ENCODE measurements at regions not wholly inside any gene's neighbourhood (a gene's known extent, or its start where the extent isn't known, plus 50 kb on each side); places are given as distances from the start of the nearest gene placed in this dataset.

DNA sequence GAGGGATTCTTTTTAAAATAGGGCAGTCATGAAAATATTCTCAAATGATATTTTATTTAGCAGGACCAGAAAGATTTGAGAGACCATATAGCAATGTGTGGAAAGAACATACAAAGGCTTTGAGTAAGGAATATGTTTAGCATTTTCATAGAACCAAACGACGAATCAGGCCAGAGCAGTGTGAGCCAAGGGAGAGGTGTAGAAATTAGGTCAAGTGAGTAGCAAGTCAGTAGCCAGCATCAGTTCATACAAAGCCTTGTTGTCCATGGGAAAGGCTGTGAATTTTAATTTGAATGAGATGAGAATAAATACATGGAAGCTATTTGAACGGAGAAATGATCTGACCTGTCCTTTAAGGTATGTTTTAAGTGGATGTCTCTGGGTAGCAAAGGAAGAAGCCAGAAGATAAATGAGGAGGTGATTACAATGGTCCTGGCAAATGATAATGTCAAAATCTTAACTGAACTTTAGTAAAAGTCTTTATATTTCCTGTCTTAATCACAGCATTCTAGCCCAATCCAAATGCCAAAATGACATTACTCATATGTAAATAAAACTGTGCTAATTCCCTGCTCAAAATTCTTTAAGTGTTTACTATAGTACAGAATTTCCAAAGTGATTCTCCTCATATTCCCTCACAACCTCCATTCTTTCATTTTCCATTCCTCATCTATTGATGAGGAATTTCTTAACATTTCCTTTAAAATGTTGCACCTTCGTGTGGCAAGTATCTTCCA is 155.7 kb upstream of the SLIT2 start:
- Histone ChIP-seq H3K9me3 (ENCODE audit: control insufficient read depth, insufficient read depth, low read length) (no peaks in the 10 kb centered on the region), H3F3A (ENCODE audit: control insufficient read depth, insufficient read depth) (no peaks in the 10 kb centered on the region), H3K9me2 (replicated peaks; ENCODE audit: control insufficient read depth, low read length) (no peaks in the 10 kb centered on the region)

DNA sequence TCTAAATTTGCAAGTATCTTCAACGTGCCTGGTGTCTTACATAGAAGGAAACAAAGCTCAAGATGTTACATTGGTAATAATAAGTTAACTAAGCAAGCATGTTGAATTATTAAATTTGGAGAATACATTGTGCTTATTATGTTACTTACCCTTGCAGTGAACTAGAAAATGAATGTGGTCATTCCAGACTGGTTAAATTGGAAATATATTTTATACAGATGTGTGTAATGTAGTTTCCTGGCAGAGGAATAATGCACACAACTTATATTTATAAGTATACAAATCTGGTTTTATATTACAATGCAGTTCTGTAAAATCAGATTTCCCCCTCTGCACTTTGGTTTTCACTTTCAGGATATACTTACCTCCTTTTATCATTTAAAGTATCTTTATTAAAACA is 159.9 kb upstream of the SLIT2 start:
- no peaks in the 10 kb centered on the region for H3K27me3 ChIP-seq (ENCODE audit: control insufficient read depth, low read length)
- no peaks in the 10 kb centered on the region for H3K4me1 ChIP-seq (ENCODE audit: control insufficient read depth, low read length)
- TF ChIP-seq, protein P1, sequence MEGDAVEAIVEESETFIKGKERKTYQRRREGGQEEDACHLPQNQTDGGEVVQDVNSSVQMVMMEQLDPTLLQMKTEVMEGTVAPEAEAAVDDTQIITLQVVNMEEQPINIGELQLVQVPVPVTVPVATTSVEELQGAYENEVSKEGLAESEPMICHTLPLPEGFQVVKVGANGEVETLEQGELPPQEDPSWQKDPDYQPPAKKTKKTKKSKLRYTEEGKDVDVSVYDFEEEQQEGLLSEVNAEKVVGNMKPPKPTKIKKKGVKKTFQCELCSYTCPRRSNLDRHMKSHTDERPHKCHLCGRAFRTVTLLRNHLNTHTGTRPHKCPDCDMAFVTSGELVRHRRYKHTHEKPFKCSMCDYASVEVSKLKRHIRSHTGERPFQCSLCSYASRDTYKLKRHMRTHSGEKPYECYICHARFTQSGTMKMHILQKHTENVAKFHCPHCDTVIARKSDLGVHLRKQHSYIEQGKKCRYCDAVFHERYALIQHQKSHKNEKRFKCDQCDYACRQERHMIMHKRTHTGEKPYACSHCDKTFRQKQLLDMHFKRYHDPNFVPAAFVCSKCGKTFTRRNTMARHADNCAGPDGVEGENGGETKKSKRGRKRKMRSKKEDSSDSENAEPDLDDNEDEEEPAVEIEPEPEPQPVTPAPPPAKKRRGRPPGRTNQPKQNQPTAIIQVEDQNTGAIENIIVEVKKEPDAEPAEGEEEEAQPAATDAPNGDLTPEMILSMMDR (IDR thresholded peaks at IDR 0.05; ENCODE audit: low read depth, low read length, poor library complexity, severe bottlenecking) = no peak
- no peak for TF ChIP-seq EZH2phosphoT487 (IDR thresholded peaks at IDR 0.05; ENCODE audit: borderline replicate concordance, low read length)
- no peaks in the 10 kb centered on the region for H3K9me3 ChIP-seq (ENCODE audit: control insufficient read depth, insufficient read depth, low read length)
- H3K79me2 ChIP-seq (ENCODE audit: control insufficient read depth, low read length) = no peaks in the 10 kb centered on the region
- no peaks in the 10 kb centered on the region for H3K9me2 ChIP-seq (replicated peaks; ENCODE audit: control insufficient read depth, low read length)
- no peak overlapping the region for H3K4me3 ChIP-seq (ENCODE audit: low read length)
- H3F3A ChIP-seq (ENCODE audit: control insufficient read depth, insufficient read depth) = no peaks in the 10 kb centered on the region
- H3K36me3 ChIP-seq (ENCODE audit: control insufficient read depth, low read length) = no peaks in the 10 kb centered on the region
- H3K4me2 ChIP-seq (ENCODE audit: low read length) = no peak overlapping the region
- H3K27ac ChIP-seq (ENCODE audit: low read depth, low read length) = no peak overlapping the region
- H4K20me1 ChIP-seq (ENCODE audit: control insufficient read depth, insufficient read depth, low read depth, low read length) = no peaks in the 10 kb centered on the region

More for the DNA sequence above, 155.7 kb upstream of the SLIT2 start:
- H3K4me3 ChIP-seq (ENCODE audit: low read length) = no peak overlapping the region
- no peaks in the 10 kb centered on the region for H4K20me1 ChIP-seq (ENCODE audit: control insufficient read depth, insufficient read depth, low read depth, low read length)
- no peak for TF ChIP-seq EZH2phosphoT487 (IDR thresholded peaks at IDR 0.05; ENCODE audit: borderline replicate concordance, low read length)
- TF ChIP-seq, protein P1 (IDR thresholded peaks at IDR 0.05; ENCODE audit: low read depth, low read length, poor library complexity, severe bottlenecking) = no peak
- H3K79me2 ChIP-seq (ENCODE audit: control insufficient read depth, low read length) = no peaks in the 10 kb centered on the region
- no peak overlapping the region for H3K27ac ChIP-seq (ENCODE audit: low read depth, low read length)
- no peaks in the 10 kb centered on the region for H3K4me1 ChIP-seq (ENCODE audit: control insufficient read depth, low read length)
- H3K27me3 ChIP-seq (ENCODE audit: control insufficient read depth, low read length) = no peaks in the 10 kb centered on the region
- H3K36me3 ChIP-seq (ENCODE audit: control insufficient read depth, low read length) = no peaks in the 10 kb centered on the region
- no peak overlapping the region for H3K4me2 ChIP-seq (ENCODE audit: low read length)

DNA sequence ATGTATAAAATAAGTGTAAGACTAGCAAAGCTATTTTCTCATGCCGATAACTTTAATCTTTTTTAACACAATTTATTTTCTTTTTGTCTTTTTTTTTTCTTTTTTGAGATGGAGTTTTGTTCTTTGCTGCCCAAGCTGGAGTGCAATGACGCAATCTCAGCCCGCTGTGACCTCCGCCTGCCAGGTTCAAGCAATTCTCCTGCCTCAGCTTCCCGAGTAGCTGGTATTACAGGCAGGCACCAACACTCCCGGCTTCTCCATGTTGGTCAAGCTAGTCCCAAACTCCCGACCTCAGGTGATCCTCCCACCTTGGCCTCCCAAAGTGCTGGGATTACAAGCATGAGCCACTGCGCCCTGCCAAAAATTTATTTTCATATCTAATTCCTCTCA is 164.2 kb upstream of the SLIT2 start:
- H3K27me3 ChIP-seq (ENCODE audit: control insufficient read depth, low read length) = no peaks in the 10 kb centered on the region
- no peak overlapping the region for H3K4me3 ChIP-seq (ENCODE audit: low read length)
- H3K4me1 ChIP-seq (ENCODE audit: control insufficient read depth, low read length) = no peaks in the 10 kb centered on the region
- no peaks in the 10 kb centered on the region for H3K36me3 ChIP-seq (ENCODE audit: control insufficient read depth, low read length)
- no peaks in the 10 kb centered on the region for H3K9me3 ChIP-seq (ENCODE audit: control insufficient read depth, insufficient read depth, low read length)
- no peak overlapping the region for H3K4me2 ChIP-seq (ENCODE audit: low read length)
- H4K20me1 ChIP-seq (ENCODE audit: control insufficient read depth, insufficient read depth, low read depth, low read length) = no peaks in the 10 kb centered on the region
- H3K27ac ChIP-seq (ENCODE audit: low read depth, low read length) = no peak overlapping the region
- H3K9me2 ChIP-seq (replicated peaks; ENCODE audit: control insufficient read depth, low read length) = no peaks in the 10 kb centered on the region
- TF ChIP-seq, protein P1 (IDR thresholded peaks at IDR 0.05; ENCODE audit: low read depth, low read length, poor library complexity, severe bottlenecking) = no peak
- TF ChIP-seq EZH2phosphoT487 (IDR thresholded peaks at IDR 0.05; ENCODE audit: borderline replicate concordance, low read length) = no peak
- H3K79me2 ChIP-seq (ENCODE audit: control insufficient read depth, low read length) = no peaks in the 10 kb centered on the region
- H3F3A ChIP-seq (ENCODE audit: control insufficient read depth, insufficient read depth) = no peaks in the 10 kb centered on the region

Measured in DOHH2 (cell line).